ENCODE measurements at regions not wholly inside any gene's neighbourhood (a gene's known extent, or its start where the extent isn't known, plus 50 kb on each side); places are given as distances from the start of the nearest gene placed in this dataset.

- H3K27ac ChIP-seq (ENCODE audit: low read depth, low read length) = no peak overlapping the region
- H3K4me1 ChIP-seq (ENCODE audit: insufficient read depth, low read length) = no peaks in the 10 kb centered on the region
- no peaks in the 10 kb centered on the region for H3K27me3 ChIP-seq (ENCODE audit: control insufficient read depth in 1 of 2, insufficient read depth in 2 of 2, low read length in 2 of 2)
- no peak overlapping the region for H3K4me3 ChIP-seq (ENCODE audit: low read depth in 1 of 2, low read length in 2 of 2)
- no peak overlapping the region for H3K9ac ChIP-seq (ENCODE audit: low read length)
- no peaks in the 10 kb centered on the region for H3K36me3 ChIP-seq (ENCODE audit: insufficient read depth, low read length)
- H3K9me3 ChIP-seq (ENCODE audit: low read length) = no peaks in the 10 kb centered on the region
Observed at GRCh38 chr2:11051280-11051679, 104.0 kb upstream of the SLC66A3 start.

GRCh38 chr2:11053546-11053945 is 101.7 kb upstream of the SLC66A3 start:
- H3K9me3 ChIP-seq (ENCODE audit: low read length) = no peaks in the 10 kb centered on the region
- no peak overlapping the region for H3K4me3 ChIP-seq (ENCODE audit: low read depth in 1 of 2, low read length in 2 of 2)
- H3K9ac ChIP-seq (ENCODE audit: low read length) = no peak overlapping the region
- H3K27me3 ChIP-seq (ENCODE audit: control insufficient read depth in 1 of 2, insufficient read depth in 2 of 2, low read length in 2 of 2) = no peaks in the 10 kb centered on the region
- H3K27ac ChIP-seq (ENCODE audit: low read depth, low read length) = no peak overlapping the region
- H3K4me1 ChIP-seq (ENCODE audit: insufficient read depth, low read length) = no peaks in the 10 kb centered on the region
- no peaks in the 10 kb centered on the region for H3K36me3 ChIP-seq (ENCODE audit: insufficient read depth, low read length)

- Histone ChIP-seq H3K9me3 (ENCODE audit: low read length) (peaks cover under 1% of the 10 kb centered on the region), H3K27ac (ENCODE audit: low read depth, low read length) (no peak overlapping the region), H3K27me3 (ENCODE audit: control insufficient read depth in 1 of 2, insufficient read depth in 2 of 2, low read length in 2 of 2) (no peaks in the 10 kb centered on the region), H3K9ac (ENCODE audit: low read length) (no peak overlapping the region), H3K36me3 (ENCODE audit: insufficient read depth, low read length) (no peaks in the 10 kb centered on the region), H3K4me1 (ENCODE audit: insufficient read depth, low read length) (no peaks in the 10 kb centered on the region), H3K4me3 (ENCODE audit: low read depth in 1 of 2, low read length in 2 of 2) (no peak overlapping the region)
Observed at GRCh38 chr2:11054783-11055678, 100.2 kb upstream of the SLC66A3 start.

DNA sequence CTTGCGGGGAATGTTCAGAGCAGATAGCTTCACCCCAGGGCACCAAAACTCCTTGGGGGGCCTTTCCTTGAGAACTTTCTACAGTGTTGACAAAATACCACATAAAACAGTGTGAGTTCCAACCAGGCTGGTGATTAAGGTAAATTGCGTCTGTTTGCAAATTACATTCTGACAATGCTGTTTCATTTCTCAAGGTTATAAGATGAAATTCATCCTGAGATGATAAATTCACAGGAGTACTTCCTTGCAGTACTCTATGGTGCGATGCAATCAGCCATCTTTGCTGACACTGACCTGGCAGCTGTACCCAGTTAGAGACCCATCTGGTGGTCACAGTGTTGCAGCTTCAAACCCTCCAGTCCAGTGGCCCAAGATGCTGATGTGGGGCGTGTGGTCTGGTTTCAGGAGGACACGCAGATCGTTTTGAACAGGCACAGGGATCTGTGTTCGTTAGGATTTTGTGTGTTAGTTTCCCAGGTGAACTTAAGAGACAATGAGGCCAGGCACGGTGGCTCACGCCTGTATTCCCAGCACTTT is 99.5 kb upstream of the SLC66A3 start:
- H3K27ac ChIP-seq (ENCODE audit: low read depth, low read length) = no peak overlapping the region
- no peaks in the 10 kb centered on the region for H3K36me3 ChIP-seq (ENCODE audit: insufficient read depth, low read length)
- no peaks in the 10 kb centered on the region for H3K4me1 ChIP-seq (ENCODE audit: insufficient read depth, low read length)
- H3K9ac ChIP-seq (ENCODE audit: low read length) = no peak overlapping the region
- H3K9me3 ChIP-seq (ENCODE audit: low read length) = peaks cover 7% of the 10 kb centered on the region
- no peaks in the 10 kb centered on the region for H3K27me3 ChIP-seq (ENCODE audit: control insufficient read depth in 1 of 2, insufficient read depth in 2 of 2, low read length in 2 of 2)
- no peak overlapping the region for H3K4me3 ChIP-seq (ENCODE audit: low read depth in 1 of 2, low read length in 2 of 2)

DNA sequence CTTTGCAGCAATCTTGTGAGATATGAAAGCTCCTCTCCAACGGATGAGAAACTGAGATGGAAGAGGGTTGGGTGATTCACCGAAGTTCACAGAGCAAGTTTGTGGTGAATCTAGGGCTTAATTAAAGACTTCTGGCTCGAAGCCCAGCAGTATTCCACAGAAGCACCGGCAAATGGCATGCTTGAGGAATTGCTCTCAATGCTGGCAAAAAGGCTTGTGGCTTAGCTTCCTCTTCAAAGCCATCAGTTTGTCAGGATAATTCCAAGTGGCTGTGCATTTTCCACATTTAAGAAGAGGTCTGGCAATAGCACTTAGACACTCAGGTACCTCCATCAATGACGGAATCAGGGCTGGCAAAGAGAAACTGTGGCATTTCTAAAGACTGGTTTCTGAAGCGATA is 98.7 kb upstream of the SLC66A3 start:
- Histone ChIP-seq H3K9me3 (ENCODE audit: low read length) (peaks cover 11% of the 10 kb centered on the region), H3K4me1 (ENCODE audit: insufficient read depth, low read length) (no peaks in the 10 kb centered on the region)

DNA sequence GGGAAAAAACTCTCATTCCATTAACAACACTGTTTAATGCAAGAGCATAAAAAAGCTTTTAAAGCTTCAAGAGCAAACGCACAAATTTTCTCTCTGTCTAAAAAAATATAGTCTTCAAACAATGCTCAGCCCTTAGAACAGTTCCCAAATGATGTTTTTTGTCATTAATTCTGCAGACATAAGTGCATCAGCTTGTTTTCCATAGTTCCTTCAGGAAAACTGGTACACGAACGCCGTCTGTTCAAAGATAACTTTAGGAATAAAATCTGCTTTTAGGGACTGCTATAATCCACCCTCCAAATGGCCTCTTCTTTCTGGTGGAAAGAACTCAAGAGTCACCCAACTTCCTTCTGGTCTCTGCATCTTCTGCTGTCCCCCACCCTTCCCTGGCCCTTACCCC is 98.2 kb upstream of the SLC66A3 start:
- Histone ChIP-seq H3K36me3 (ENCODE audit: insufficient read depth, low read length) (no peaks in the 10 kb centered on the region), H3K4me1 (ENCODE audit: insufficient read depth, low read length) (no peaks in the 10 kb centered on the region), H3K4me3 (ENCODE audit: low read depth in 1 of 2, low read length in 2 of 2) (no peak overlapping the region), H3K9ac (ENCODE audit: low read length) (no peak overlapping the region), H3K9me3 (ENCODE audit: low read length) (peaks cover 11% of the 10 kb centered on the region), H3K27ac (ENCODE audit: low read depth, low read length) (no peak overlapping the region), H3K27me3 (ENCODE audit: control insufficient read depth in 1 of 2, insufficient read depth in 2 of 2, low read length in 2 of 2) (no peaks in the 10 kb centered on the region)

More for the DNA sequence above, 98.7 kb upstream of the SLC66A3 start:
- H3K4me3 ChIP-seq (ENCODE audit: low read depth in 1 of 2, low read length in 2 of 2) = no peak overlapping the region
- H3K27me3 ChIP-seq (ENCODE audit: control insufficient read depth in 1 of 2, insufficient read depth in 2 of 2, low read length in 2 of 2) = no peaks in the 10 kb centered on the region
- H3K9ac ChIP-seq (ENCODE audit: low read length) = no peak overlapping the region
- no peak overlapping the region for H3K27ac ChIP-seq (ENCODE audit: low read depth, low read length)
- no peaks in the 10 kb centered on the region for H3K36me3 ChIP-seq (ENCODE audit: insufficient read depth, low read length)

- Histone ChIP-seq H3K27ac (ENCODE audit: low read depth, low read length) (no peak overlapping the region), H3K4me1 (ENCODE audit: insufficient read depth, low read length) (no peaks in the 10 kb centered on the region), H3K4me3 (ENCODE audit: low read depth in 1 of 2, low read length in 2 of 2) (no peak overlapping the region), H3K9me3 (ENCODE audit: low read length) (peaks cover 11% of the 10 kb centered on the region), H3K27me3 (ENCODE audit: control insufficient read depth in 1 of 2, insufficient read depth in 2 of 2, low read length in 2 of 2) (no peaks in the 10 kb centered on the region), H3K36me3 (ENCODE audit: insufficient read depth, low read length) (no peaks in the 10 kb centered on the region), H3K9ac (ENCODE audit: low read length) (no peak overlapping the region)
Observed at GRCh38 chr2:11058129-11058528, 97.1 kb upstream of the SLC66A3 start.

- Histone ChIP-seq H3K4me1 (ENCODE audit: insufficient read depth, low read length) (no peaks in the 10 kb centered on the region), H3K36me3 (ENCODE audit: insufficient read depth, low read length) (no peaks in the 10 kb centered on the region), H3K27ac (ENCODE audit: low read depth, low read length) (no peak overlapping the region), H3K9ac (ENCODE audit: low read length) (no peak overlapping the region), H3K27me3 (ENCODE audit: control insufficient read depth in 1 of 2, insufficient read depth in 2 of 2, low read length in 2 of 2) (no peaks in the 10 kb centered on the region), H3K4me3 (ENCODE audit: low read depth in 1 of 2, low read length in 2 of 2) (no peak overlapping the region), H3K9me3 (ENCODE audit: low read length) (peaks cover 11% of the 10 kb centered on the region)
Observed at GRCh38 chr2:11060376-11061169, 94.7 kb upstream of the SLC66A3 start.

GRCh38 chr2:11065833-11066485 is 89.3 kb upstream of the SLC66A3 start:
- peaks cover 1% of the 10 kb centered on the region for H3K9me3 ChIP-seq (ENCODE audit: low read length)
- no peak overlapping the region for H3K4me3 ChIP-seq (ENCODE audit: low read depth in 1 of 2, low read length in 2 of 2)
- H3K27me3 ChIP-seq (ENCODE audit: control insufficient read depth in 1 of 2, insufficient read depth in 2 of 2, low read length in 2 of 2) = no peaks in the 10 kb centered on the region
- H3K27ac ChIP-seq (ENCODE audit: low read depth, low read length) = no peak overlapping the region
- H3K9ac ChIP-seq (ENCODE audit: low read length) = no peak overlapping the region
- H3K36me3 ChIP-seq (ENCODE audit: insufficient read depth, low read length) = no peaks in the 10 kb centered on the region
- no peaks in the 10 kb centered on the region for H3K4me1 ChIP-seq (ENCODE audit: insufficient read depth, low read length)

- Histone ChIP-seq H3K9me3 (ENCODE audit: low read length) (no peaks in the 10 kb centered on the region), H3K9ac (ENCODE audit: low read length) (no peak overlapping the region), H3K27me3 (ENCODE audit: control insufficient read depth in 1 of 2, insufficient read depth in 2 of 2, low read length in 2 of 2) (no peaks in the 10 kb centered on the region)
Observed at GRCh38 chr2:11067221-11068078, 87.8 kb upstream of the SLC66A3 start.

More at GRCh38 chr2:11067221-11068078, 87.8 kb upstream of the SLC66A3 start:
- H3K27ac ChIP-seq (ENCODE audit: low read depth, low read length) = no peak overlapping the region
- no peaks in the 10 kb centered on the region for H3K36me3 ChIP-seq (ENCODE audit: insufficient read depth, low read length)
- H3K4me3 ChIP-seq (ENCODE audit: low read depth in 1 of 2, low read length in 2 of 2) = no peak overlapping the region
- no peaks in the 10 kb centered on the region for H3K4me1 ChIP-seq (ENCODE audit: insufficient read depth, low read length)

All from muscle layer of colon (tissue), 2 donors.